ENCODE measurements at regions not wholly inside any gene's neighbourhood (a gene's known extent, or its start where the extent isn't known, plus 50 kb on each side); places are given as distances from the start of the nearest gene placed in this dataset.

DNA sequence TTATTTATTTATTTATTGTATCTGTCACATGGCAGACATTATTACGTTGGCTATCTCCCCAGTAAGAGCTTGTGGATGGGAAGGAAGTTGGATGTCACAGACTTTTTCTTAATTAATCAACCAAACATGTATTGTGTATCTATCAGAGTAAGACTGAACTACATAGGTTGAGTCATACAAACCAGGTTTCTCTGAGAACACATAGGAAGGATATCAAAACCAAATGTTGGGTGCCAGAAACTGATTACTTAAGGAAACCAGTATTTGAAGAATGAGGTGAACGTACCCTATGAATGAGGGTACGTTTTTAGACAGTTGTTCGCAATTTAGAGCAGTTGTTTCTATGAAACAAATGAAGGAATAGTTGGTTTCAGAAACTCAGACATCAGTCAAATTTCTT, 136.4 kb downstream of the SLC17A6 start:
- in situ Hi-C loops (cut with HindIII; ENCODE audit: low pct_unique_long_range_greater_than_20kb, low sequenced_read_pairs): no loop called here
- BruUV-seq (replicated peaks): no TSS peak
- no peak overlapping the region for H3K4me3 ChIP-seq (ENCODE audit: low read depth in 2 of 2, low read length in 2 of 2)
- ChIA-PET CTCF (no interaction called here), POLR2A (no interaction called here)
- intact Hi-C loops (cut with micrococcal nuclease; ENCODE audit: unreplicated experiment): no loop called here
- H3K36me3 ChIP-seq (ENCODE audit: control insufficient read depth, insufficient read depth, low read length): no peaks in the 10 kb centered on the region
- H3K9me3 ChIP-seq (ENCODE audit: control insufficient read depth, insufficient read depth, low read depth, low read length): no peaks in the 10 kb centered on the region
- ATAC-seq (no peak), DNase-seq (ENCODE audit: low read depth, low spot score) (no peak)
- H3K4me1 ChIP-seq (ENCODE audit: control insufficient read depth, insufficient read depth, low read length): no peaks in the 10 kb centered on the region
- TF ChIP-seq, protein P1, sequence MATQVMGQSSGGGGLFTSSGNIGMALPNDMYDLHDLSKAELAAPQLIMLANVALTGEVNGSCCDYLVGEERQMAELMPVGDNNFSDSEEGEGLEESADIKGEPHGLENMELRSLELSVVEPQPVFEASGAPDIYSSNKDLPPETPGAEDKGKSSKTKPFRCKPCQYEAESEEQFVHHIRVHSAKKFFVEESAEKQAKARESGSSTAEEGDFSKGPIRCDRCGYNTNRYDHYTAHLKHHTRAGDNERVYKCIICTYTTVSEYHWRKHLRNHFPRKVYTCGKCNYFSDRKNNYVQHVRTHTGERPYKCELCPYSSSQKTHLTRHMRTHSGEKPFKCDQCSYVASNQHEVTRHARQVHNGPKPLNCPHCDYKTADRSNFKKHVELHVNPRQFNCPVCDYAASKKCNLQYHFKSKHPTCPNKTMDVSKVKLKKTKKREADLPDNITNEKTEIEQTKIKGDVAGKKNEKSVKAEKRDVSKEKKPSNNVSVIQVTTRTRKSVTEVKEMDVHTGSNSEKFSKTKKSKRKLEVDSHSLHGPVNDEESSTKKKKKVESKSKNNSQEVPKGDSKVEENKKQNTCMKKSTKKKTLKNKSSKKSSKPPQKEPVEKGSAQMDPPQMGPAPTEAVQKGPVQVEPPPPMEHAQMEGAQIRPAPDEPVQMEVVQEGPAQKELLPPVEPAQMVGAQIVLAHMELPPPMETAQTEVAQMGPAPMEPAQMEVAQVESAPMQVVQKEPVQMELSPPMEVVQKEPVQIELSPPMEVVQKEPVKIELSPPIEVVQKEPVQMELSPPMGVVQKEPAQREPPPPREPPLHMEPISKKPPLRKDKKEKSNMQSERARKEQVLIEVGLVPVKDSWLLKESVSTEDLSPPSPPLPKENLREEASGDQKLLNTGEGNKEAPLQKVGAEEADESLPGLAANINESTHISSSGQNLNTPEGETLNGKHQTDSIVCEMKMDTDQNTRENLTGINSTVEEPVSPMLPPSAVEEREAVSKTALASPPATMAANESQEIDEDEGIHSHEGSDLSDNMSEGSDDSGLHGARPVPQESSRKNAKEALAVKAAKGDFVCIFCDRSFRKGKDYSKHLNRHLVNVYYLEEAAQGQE (IDR thresholded peaks at IDR 0.05; ENCODE audit: insufficient read depth in 1 of 2, low read depth in 2 of 2, low read length in 1 of 2): no peak
- TF ChIP-seq POLR2AphosphoS5 (IDR thresholded peaks at IDR 0.05; ENCODE audit: low read depth, low read length) (no peak), SIN3A (IDR thresholded peaks at IDR 0.05; ENCODE audit: borderline replicate concordance, insufficient read depth, low read depth, low read length) (no peak), TCF7L2 (IDR thresholded peaks at IDR 0.05; ENCODE audit: low read depth, low read length) (no peak)
- TF ChIP-seq, protein P2, sequence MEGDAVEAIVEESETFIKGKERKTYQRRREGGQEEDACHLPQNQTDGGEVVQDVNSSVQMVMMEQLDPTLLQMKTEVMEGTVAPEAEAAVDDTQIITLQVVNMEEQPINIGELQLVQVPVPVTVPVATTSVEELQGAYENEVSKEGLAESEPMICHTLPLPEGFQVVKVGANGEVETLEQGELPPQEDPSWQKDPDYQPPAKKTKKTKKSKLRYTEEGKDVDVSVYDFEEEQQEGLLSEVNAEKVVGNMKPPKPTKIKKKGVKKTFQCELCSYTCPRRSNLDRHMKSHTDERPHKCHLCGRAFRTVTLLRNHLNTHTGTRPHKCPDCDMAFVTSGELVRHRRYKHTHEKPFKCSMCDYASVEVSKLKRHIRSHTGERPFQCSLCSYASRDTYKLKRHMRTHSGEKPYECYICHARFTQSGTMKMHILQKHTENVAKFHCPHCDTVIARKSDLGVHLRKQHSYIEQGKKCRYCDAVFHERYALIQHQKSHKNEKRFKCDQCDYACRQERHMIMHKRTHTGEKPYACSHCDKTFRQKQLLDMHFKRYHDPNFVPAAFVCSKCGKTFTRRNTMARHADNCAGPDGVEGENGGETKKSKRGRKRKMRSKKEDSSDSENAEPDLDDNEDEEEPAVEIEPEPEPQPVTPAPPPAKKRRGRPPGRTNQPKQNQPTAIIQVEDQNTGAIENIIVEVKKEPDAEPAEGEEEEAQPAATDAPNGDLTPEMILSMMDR (IDR thresholded peaks at IDR 0.05): no peak
- no peaks in the 10 kb centered on the region for H3K27me3 ChIP-seq (ENCODE audit: control insufficient read depth, insufficient read depth, low read length)
- H3K27ac ChIP-seq (ENCODE audit: low read length): no peak overlapping the region

DNA sequence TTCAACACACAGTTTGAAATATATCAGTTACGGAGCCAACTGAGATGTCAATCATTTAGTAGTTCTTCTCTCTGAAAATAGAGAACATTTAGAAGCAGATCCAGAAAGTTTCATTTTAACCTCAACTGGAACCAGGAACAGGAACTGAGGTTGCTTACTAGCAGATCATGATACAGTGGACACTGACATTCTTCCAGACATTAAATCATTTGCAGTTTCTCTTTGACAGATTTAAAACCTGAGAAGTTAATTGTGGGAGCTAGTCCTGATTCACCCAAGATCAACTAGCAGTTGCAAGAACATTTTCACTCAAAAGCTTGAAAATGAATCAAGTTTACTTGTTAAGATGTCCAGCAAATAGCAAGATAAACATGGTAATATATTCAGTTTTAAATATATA, 135.4 kb downstream of the SLC17A6 start:
- intact Hi-C loops (cut with micrococcal nuclease; ENCODE audit: unreplicated experiment): no loop called here
- CTCF ChIA-PET: no interaction called here

More for the DNA sequence above, 135.4 kb downstream of the SLC17A6 start:
- Histone ChIP-seq H3K36me3 (ENCODE audit: control insufficient read depth, insufficient read depth, low read length) (no peaks in the 10 kb centered on the region), H3K4me1 (ENCODE audit: control insufficient read depth, insufficient read depth, low read length) (no peaks in the 10 kb centered on the region), H3K27ac (ENCODE audit: low read length) (no peak overlapping the region), H3K27me3 (ENCODE audit: control insufficient read depth, insufficient read depth, low read length) (no peaks in the 10 kb centered on the region), H3K4me3 (ENCODE audit: low read depth in 2 of 2, low read length in 2 of 2) (no peak overlapping the region), H3K9me3 (ENCODE audit: control insufficient read depth, insufficient read depth, low read depth, low read length) (no peaks in the 10 kb centered on the region)
- TF ChIP-seq POLR2AphosphoS5 (IDR thresholded peaks at IDR 0.05; ENCODE audit: low read depth, low read length) (no peak), SIN3A (IDR thresholded peaks at IDR 0.05; ENCODE audit: borderline replicate concordance, insufficient read depth, low read depth, low read length) (no peak), TCF7L2 (IDR thresholded peaks at IDR 0.05; ENCODE audit: low read depth, low read length) (no peak)
- TF ChIP-seq, protein P2 (IDR thresholded peaks at IDR 0.05): no peak
- TF ChIP-seq, protein P1 (IDR thresholded peaks at IDR 0.05; ENCODE audit: insufficient read depth in 1 of 2, low read depth in 2 of 2, low read length in 1 of 2): no peak
- DNase-seq (ENCODE audit: low read depth, low spot score): no peak
- POLR2A ChIA-PET: no interaction called here
- in situ Hi-C loops (cut with HindIII; ENCODE audit: low pct_unique_long_range_greater_than_20kb, low sequenced_read_pairs): no loop called here
- ATAC-seq: no peak
- no TSS peak for BruUV-seq (replicated peaks)
